ENCODE measurements at regions not wholly inside any gene's neighbourhood (a gene's known extent, or its start where the extent isn't known, plus 50 kb on each side); places are given as distances from the start of the nearest gene placed in this dataset.

DNA sequence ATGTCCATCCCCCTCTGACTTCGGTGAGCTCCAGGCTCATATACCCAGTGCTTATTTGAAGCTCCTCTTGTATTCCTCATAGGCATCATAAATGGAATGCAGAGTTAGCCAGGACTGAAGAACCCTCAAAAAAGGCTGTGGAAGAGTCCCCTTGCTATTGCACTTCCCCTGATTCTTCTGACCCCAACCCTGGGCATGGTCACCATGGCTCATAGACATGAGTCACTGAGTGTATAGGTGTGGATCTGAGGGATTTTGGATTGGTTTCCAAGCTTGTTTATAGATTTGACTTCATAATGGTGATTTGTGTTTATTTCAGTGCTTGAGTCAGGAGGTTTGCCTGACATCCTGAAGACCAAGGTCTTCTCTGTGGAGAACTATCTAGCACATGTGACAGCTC lies 98.4 kb upstream of the SLC38A2 start:
- no peak for TF ChIP-seq POLR2AphosphoS5 (IDR thresholded peaks at IDR 0.05; ENCODE audit: insufficient read depth in 1 of 2, low read depth in 1 of 2)
- TF ChIP-seq, protein P1, sequence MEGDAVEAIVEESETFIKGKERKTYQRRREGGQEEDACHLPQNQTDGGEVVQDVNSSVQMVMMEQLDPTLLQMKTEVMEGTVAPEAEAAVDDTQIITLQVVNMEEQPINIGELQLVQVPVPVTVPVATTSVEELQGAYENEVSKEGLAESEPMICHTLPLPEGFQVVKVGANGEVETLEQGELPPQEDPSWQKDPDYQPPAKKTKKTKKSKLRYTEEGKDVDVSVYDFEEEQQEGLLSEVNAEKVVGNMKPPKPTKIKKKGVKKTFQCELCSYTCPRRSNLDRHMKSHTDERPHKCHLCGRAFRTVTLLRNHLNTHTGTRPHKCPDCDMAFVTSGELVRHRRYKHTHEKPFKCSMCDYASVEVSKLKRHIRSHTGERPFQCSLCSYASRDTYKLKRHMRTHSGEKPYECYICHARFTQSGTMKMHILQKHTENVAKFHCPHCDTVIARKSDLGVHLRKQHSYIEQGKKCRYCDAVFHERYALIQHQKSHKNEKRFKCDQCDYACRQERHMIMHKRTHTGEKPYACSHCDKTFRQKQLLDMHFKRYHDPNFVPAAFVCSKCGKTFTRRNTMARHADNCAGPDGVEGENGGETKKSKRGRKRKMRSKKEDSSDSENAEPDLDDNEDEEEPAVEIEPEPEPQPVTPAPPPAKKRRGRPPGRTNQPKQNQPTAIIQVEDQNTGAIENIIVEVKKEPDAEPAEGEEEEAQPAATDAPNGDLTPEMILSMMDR (IDR thresholded peaks at IDR 0.05) = no peak

All from vagina (tissue), 2 donors.